HepG2 (cell line): ENCODE measurements at regions not wholly inside any gene's neighbourhood (a gene's known extent, or its start where the extent isn't known, plus 50 kb on each side); places are given as distances from the start of the nearest gene placed in this dataset.
A peak's percentile ranks its signal among the peaks of the same experiment; 100 is the strongest.

Source experiments
- AGO2 ChIP-seq: fragments of 200-400 bp; formaldehyde crosslinking; optimal IDR thresholded peaks from 2 replicates; pipeline ENCODE3; 2017; ENCODE audit warnings: mild to moderate bottlenecking, low read depth, low read length, moderate library complexity
- GTF3A ChIP-seq: sonication (generic); formaldehyde crosslinking; conservative IDR thresholded peaks from 2 replicates; pipeline ENCODE4 v1.4.0; 2020; ENCODE audit warnings: mild to moderate bottlenecking, missing genetic modification reagents
- HDAC6 ChIP-seq: fragments of 200-600 bp; sonication (generic); IDR thresholded peaks from 2 replicates; pipeline ENCODE4 v1.7.0; 2017; ENCODE audit warnings: mild to moderate bottlenecking, antibody characterized with exemption, low read length, low read depth
- NAIF1 ChIP-seq: sonication (generic); formaldehyde crosslinking; IDR thresholded peaks from 2 replicates; pipeline ENCODE4 v1.5.0; 2020; ENCODE audit warnings: mild to moderate bottlenecking, missing genetic modification reagents, borderline replicate concordance
- SATB2 ChIP-seq: sonication (generic); formaldehyde crosslinking; IDR thresholded peaks from 2 replicates; pipeline ENCODE4 v1.5.0; 2020; ENCODE audit warnings: missing genetic modification reagents
- SOX13 ChIP-seq, 3 experiments: fragments of 450-650 bp in 1 of 3; sonication (generic) in 1 of 3; formaldehyde crosslinking in 1 of 3; IDR thresholded peaks in 2 of 3; conservative IDR thresholded peaks in 1 of 3; 2 replicates each; pipeline versions ENCODE4 v1.5.0 to v1.6.1; 2016 to 2020; ENCODE audit warnings: antibody characterized with exemption in 1 of 3, mild to moderate bottlenecking in 1 of 3, missing compliant biosample characterization in 1 of 3, missing genetic modification reagents in 1 of 3, moderate library complexity in 1 of 3
- TARDBP ChIP-seq: sonication (generic); formaldehyde crosslinking; IDR thresholded peaks from 2 replicates; pipeline ENCODE4 v1.8.0; 2022; ENCODE audit warnings: mild to moderate bottlenecking, missing genetic modification reagents
- TRAFD1 ChIP-seq: sonication (generic); formaldehyde crosslinking; IDR thresholded peaks from 2 replicates; pipeline ENCODE4 v1.5.1; 2020; ENCODE audit warnings: missing genetic modification reagents, mild to moderate bottlenecking, borderline replicate concordance
- TSC22D2 ChIP-seq: sonication (generic); formaldehyde crosslinking; IDR thresholded peaks from 2 replicates; pipeline ENCODE4 v1.5.1; 2020; ENCODE audit warnings: missing genetic modification reagents, mild to moderate bottlenecking, borderline replicate concordance
- YY1 ChIP-seq: IDR thresholded peaks from 2 replicates; pipeline ENCODE4 v1.6.1; 2011; ENCODE audit warnings: low read length, low read depth, moderate library complexity, mild to moderate bottlenecking; ENCODE audit not compliant: insufficient read depth, insufficient replicate concordance
- ZMAT3 ChIP-seq: sonication (generic); formaldehyde crosslinking; conservative IDR thresholded peaks from 2 replicates; pipeline ENCODE4 v1.7.0; 2021; ENCODE audit warnings: missing genetic modification reagents
- ZNF510 ChIP-seq: sonication (generic); formaldehyde crosslinking; IDR thresholded peaks from 2 replicates; pipeline ENCODE4 v1.4.0; 2020; ENCODE audit warnings: low read depth, mild to moderate bottlenecking, missing genetic modification reagents
- ZNF546 ChIP-seq: sonication (generic); formaldehyde crosslinking; conservative IDR thresholded peaks from 2 replicates; pipeline ENCODE4 v1.8.1; 2023; ENCODE audit warnings: mild to moderate bottlenecking, missing genetic modification reagents
- TF ChIP-seq, protein P1 (sequence below): sonication (generic); formaldehyde crosslinking; IDR thresholded peaks from 2 replicates; pipeline ENCODE4 v1.8.0; 2022; ENCODE audit warnings: low read depth, missing genetic modification reagents
- TF ChIP-seq, protein P2 (sequence below), 2 experiments: sonication (generic) in 1 of 2; formaldehyde crosslinking in 1 of 2; IDR thresholded peaks; 2 replicates each; pipeline versions ENCODE4 v1.4.0 to v1.6.1; 2018 to 2020; ENCODE audit warnings: missing genetic modification reagents in 2 of 2, borderline replicate concordance in 1 of 2, low read depth in 1 of 2, mild to moderate bottlenecking in 1 of 2, missing biosample characterization in 1 of 2
- TF ChIP-seq, protein P3 (sequence below): sonication (generic); formaldehyde crosslinking; IDR thresholded peaks from 2 replicates; pipeline ENCODE4 v1.5.1; 2020; ENCODE audit warnings: mild to moderate bottlenecking, missing genetic modification reagents, borderline replicate concordance

DNA sequence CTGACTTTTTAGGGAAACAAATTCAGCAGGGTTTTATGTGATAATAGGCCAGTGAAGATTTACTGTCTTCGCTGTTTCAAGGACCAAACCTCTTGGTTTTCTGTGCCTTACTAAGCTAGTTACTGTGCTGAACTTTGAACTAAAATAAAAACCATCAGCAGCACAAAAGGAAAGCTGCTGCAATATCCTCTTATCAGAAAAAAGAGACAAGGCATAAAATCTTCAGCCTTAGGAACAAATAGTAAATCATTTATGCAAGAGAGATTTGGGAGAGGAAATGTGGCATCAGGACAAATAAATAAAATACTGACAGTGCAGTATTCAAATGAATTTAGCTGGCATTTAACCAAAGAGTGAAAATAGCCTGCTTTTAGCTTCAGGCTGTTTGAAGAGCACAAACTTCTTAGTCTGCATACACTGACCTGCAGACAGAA is 64.1 kb upstream of the EHBP1 start (continued):
- no peak for TF ChIP-seq TRAFD1 (CRISPR knock-in tag)
- TF ChIP-seq ZNF546 (CRISPR knock-in tag): no peak
- TF ChIP-seq TARDBP (CRISPR knock-in tag): no peak
- TF ChIP-seq YY1: no peak
- no peak for TF ChIP-seq SATB2 (CRISPR knock-in tag)
- TF ChIP-seq ZMAT3 (CRISPR knock-in tag): no peak
- TF ChIP-seq, protein P1, sequence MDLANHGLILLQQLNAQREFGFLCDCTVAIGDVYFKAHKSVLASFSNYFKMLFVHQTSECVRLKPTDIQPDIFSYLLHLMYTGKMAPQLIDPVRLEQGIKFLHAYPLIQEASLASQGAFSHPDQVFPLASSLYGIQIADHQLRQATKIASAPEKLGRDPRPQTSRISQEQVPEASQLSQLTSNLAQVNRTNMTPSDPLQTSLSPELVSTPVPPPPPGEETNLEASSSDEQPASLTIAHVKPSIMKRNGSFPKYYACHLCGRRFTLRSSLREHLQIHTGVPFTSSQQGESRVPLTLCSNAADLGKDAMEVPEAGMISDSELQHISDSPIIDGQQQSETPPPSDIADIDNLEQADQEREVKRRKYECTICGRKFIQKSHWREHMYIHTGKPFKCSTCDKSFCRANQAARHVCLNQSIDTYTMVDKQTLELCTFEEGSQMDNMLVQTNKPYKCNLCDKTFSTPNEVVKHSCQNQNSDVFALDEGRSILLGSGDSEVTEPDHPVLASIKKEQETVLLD (CRISPR knock-in tag): no peak
- TF ChIP-seq TSC22D2 (CRISPR knock-in tag): no peak
- TF ChIP-seq AGO2: no peak
- no peak for TF ChIP-seq SOX13 (IDR thresholded peaks at IDR 0.05)
- peak in 1 of 2 experiments; percentile 38; a peak in 1 of 4 replicates for TF ChIP-seq SOX13 (CRISPR knock-in tag; conservative IDR thresholded peaks at IDR 0.05 in 1 of 2, IDR thresholded peaks at IDR 0.05 in 1 of 2)
- TF ChIP-seq, protein P2, sequence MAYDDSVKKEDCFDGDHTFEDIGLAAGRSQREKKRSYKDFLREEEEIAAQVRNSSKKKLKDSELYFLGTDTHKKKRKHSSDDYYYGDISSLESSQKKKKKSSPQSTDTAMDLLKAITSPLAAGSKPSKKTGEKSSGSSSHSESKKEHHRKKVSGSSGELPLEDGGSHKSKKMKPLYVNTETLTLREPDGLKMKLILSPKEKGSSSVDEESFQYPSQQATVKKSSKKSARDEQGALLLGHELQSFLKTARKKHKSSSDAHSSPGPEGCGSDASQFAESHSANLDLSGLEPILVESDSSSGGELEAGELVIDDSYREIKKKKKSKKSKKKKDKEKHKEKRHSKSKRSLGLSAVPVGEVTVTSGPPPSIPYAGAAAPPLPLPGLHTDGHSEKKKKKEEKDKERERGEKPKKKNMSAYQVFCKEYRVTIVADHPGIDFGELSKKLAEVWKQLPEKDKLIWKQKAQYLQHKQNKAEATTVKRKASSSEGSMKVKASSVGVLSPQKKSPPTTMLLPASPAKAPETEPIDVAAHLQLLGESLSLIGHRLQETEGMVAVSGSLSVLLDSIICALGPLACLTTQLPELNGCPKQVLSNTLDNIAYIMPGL (CRISPR knock-in tag; IDR thresholded peaks at IDR 0.05; ENCODE audit: borderline replicate concordance in 1 of 2, low read depth in 1 of 2): no peak
- TF ChIP-seq HDAC6: no peak
- no peak for TF ChIP-seq ZNF510
- TF ChIP-seq, protein P3, sequence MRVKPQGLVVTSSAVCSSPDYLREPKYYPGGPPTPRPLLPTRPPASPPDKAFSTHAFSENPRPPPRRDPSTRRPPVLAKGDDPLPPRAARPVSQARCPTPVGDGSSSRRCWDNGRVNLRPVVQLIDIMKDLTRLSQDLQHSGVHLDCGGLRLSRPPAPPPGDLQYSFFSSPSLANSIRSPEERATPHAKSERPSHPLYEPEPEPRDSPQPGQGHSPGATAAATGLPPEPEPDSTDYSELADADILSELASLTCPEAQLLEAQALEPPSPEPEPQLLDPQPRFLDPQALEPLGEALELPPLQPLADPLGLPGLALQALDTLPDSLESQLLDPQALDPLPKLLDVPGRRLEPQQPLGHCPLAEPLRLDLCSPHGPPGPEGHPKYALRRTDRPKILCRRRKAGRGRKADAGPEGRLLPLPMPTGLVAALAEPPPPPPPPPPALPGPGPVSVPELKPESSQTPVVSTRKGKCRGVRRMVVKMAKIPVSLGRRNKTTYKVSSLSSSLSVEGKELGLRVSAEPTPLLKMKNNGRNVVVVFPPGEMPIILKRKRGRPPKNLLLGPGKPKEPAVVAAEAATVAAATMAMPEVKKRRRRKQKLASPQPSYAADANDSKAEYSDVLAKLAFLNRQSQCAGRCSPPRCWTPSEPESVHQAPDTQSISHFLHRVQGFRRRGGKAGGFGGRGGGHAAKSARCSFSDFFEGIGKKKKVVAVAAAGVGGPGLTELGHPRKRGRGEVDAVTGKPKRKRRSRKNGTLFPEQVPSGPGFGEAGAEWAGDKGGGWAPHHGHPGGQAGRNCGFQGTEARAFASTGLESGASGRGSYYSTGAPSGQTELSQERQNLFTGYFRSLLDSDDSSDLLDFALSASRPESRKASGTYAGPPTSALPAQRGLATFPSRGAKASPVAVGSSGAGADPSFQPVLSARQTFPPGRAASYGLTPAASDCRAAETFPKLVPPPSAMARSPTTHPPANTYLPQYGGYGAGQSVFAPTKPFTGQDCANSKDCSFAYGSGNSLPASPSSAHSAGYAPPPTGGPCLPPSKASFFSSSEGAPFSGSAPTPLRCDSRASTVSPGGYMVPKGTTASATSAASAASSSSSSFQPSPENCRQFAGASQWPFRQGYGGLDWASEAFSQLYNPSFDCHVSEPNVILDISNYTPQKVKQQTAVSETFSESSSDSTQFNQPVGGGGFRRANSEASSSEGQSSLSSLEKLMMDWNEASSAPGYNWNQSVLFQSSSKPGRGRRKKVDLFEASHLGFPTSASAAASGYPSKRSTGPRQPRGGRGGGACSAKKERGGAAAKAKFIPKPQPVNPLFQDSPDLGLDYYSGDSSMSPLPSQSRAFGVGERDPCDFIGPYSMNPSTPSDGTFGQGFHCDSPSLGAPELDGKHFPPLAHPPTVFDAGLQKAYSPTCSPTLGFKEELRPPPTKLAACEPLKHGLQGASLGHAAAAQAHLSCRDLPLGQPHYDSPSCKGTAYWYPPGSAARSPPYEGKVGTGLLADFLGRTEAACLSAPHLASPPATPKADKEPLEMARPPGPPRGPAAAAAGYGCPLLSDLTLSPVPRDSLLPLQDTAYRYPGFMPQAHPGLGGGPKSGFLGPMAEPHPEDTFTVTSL (CRISPR knock-in tag): peak; percentile 59; the same call in 1 of the 2 replicates
- TF ChIP-seq NAIF1 (CRISPR knock-in tag): no peak
- TF ChIP-seq GTF3A (CRISPR knock-in tag): no peak
